ENCODE measurements at regions not wholly inside any gene's neighbourhood (a gene's known extent, or its start where the extent isn't known, plus 50 kb on each side); places are given as distances from the start of the nearest gene placed in this dataset.

DNA sequence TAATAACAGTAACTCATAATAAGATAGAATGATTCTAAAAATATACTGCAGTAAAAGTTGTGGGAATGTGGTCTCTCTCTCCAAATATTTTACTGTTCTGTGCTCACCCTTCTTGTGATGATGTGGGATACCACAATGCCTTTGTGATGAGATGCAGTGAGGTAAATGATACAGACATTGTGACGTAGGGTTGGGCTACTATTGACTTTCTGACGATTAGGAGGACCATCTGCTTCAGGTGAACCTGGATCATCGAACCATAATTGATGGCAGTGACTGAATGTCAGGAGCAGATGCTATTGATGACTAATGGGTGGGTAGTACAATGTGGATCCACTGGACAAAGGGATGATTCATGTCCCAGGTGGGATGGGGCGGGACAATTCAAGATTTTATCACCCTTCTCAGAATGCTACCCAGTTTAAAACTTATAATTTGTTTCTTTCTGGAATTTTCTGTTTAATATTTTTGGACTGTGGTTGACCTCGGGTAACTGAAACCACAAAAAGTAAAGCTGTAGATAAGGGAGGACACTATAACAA lies 73.9 kb upstream of the ARMC3 start (continued):
- TF ChIP-seq, protein P1, sequence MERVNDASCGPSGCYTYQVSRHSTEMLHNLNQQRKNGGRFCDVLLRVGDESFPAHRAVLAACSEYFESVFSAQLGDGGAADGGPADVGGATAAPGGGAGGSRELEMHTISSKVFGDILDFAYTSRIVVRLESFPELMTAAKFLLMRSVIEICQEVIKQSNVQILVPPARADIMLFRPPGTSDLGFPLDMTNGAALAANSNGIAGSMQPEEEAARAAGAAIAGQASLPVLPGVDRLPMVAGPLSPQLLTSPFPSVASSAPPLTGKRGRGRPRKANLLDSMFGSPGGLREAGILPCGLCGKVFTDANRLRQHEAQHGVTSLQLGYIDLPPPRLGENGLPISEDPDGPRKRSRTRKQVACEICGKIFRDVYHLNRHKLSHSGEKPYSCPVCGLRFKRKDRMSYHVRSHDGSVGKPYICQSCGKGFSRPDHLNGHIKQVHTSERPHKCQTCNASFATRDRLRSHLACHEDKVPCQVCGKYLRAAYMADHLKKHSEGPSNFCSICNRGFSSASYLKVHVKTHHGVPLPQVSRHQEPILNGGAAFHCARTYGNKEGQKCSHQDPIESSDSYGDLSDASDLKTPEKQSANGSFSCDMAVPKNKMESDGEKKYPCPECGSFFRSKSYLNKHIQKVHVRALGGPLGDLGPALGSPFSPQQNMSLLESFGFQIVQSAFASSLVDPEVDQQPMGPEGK (CRISPR knock-in tag; IDR thresholded peaks at IDR 0.05; ENCODE audit: borderline replicate concordance), result no peak
- TF ChIP-seq SOX6 (IDR thresholded peaks at IDR 0.05) (peak; percentile 81), ZNF696 (CRISPR knock-in tag; conservative IDR thresholded peaks at IDR 0.05) (no peak), RHOXF2B (CRISPR knock-in tag; conservative IDR thresholded peaks at IDR 0.05) (no peak), CTBP1 (IDR thresholded peaks at IDR 0.05; ENCODE audit: borderline replicate concordance) (peak; percentile 39; the same call in 1 of the 2 replicates), JUND (IDR thresholded peaks at IDR 0.05; ENCODE audit: borderline replicate concordance, low read depth, low read length) (peak; percentile 38; the same call in 1 of the 2 replicates), JUND (tag; IDR thresholded peaks at IDR 0.05; ENCODE audit: borderline replicate concordance, low read depth, low read length) (no peak; the same call in 2 of the 3 replicates), MIER1 (IDR thresholded peaks at IDR 0.05; ENCODE audit: low read depth) (no peak), TCF3 (CRISPR knock-in tag; IDR thresholded peaks at IDR 0.05) (peak; percentile 7; the same call in 1 of the 2 replicates), SIRT6 (IDR thresholded peaks at IDR 0.05; ENCODE audit: low read depth, low read length) (no peak), NCOA1 (IDR thresholded peaks at IDR 0.05; ENCODE audit: low read depth) (no peak), MEIS2 (IDR thresholded peaks at IDR 0.05; ENCODE audit: partially characterized antibody) (peak; percentile 37), ELF1 (tag; IDR thresholded peaks at IDR 0.05) (0 out of 2 replicates have a peak, but pooled peaks have one; percentile 5), DACH1 (IDR thresholded peaks at IDR 0.05; ENCODE audit: partially characterized antibody) (no peak), CBFA2T3 (IDR thresholded peaks at IDR 0.05) (0 out of 2 replicates have a peak, but pooled peaks have one; percentile 15), ZNF589 (CRISPR knock-in tag; IDR thresholded peaks at IDR 0.05; ENCODE audit: low read depth) (no peak), ZEB2 (IDR thresholded peaks at IDR 0.05) (0 out of 2 replicates have a peak, but pooled peaks have one; percentile 36), HDAC6 (IDR thresholded peaks at IDR 0.05; ENCODE audit: low read depth, low read length) (no peak)
- TF ChIP-seq, protein P2, sequence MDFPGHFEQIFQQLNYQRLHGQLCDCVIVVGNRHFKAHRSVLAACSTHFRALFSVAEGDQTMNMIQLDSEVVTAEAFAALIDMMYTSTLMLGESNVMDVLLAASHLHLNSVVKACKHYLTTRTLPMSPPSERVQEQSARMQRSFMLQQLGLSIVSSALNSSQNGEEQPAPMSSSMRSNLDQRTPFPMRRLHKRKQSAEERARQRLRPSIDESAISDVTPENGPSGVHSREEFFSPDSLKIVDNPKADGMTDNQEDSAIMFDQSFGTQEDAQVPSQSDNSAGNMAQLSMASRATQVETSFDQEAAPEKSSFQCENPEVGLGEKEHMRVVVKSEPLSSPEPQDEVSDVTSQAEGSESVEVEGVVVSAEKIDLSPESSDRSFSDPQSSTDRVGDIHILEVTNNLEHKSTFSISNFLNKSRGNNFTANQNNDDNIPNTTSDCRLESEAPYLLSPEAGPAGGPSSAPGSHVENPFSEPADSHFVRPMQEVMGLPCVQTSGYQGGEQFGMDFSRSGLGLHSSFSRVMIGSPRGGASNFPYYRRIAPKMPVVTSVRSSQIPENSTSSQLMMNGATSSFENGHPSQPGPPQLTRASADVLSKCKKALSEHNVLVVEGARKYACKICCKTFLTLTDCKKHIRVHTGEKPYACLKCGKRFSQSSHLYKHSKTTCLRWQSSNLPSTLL (IDR thresholded peaks at IDR 0.05), result no peak
- TF ChIP-seq, protein P3, sequence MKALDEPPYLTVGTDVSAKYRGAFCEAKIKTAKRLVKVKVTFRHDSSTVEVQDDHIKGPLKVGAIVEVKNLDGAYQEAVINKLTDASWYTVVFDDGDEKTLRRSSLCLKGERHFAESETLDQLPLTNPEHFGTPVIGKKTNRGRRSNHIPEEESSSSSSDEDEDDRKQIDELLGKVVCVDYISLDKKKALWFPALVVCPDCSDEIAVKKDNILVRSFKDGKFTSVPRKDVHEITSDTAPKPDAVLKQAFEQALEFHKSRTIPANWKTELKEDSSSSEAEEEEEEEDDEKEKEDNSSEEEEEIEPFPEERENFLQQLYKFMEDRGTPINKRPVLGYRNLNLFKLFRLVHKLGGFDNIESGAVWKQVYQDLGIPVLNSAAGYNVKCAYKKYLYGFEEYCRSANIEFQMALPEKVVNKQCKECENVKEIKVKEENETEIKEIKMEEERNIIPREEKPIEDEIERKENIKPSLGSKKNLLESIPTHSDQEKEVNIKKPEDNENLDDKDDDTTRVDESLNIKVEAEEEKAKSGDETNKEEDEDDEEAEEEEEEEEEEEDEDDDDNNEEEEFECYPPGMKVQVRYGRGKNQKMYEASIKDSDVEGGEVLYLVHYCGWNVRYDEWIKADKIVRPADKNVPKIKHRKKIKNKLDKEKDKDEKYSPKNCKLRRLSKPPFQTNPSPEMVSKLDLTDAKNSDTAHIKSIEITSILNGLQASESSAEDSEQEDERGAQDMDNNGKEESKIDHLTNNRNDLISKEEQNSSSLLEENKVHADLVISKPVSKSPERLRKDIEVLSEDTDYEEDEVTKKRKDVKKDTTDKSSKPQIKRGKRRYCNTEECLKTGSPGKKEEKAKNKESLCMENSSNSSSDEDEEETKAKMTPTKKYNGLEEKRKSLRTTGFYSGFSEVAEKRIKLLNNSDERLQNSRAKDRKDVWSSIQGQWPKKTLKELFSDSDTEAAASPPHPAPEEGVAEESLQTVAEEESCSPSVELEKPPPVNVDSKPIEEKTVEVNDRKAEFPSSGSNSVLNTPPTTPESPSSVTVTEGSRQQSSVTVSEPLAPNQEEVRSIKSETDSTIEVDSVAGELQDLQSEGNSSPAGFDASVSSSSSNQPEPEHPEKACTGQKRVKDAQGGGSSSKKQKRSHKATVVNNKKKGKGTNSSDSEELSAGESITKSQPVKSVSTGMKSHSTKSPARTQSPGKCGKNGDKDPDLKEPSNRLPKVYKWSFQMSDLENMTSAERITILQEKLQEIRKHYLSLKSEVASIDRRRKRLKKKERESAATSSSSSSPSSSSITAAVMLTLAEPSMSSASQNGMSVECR (CRISPR knock-in tag; IDR thresholded peaks at IDR 0.05), result no peak
